ENCODE measurements at regions not wholly inside any gene's neighbourhood (a gene's known extent, or its start where the extent isn't known, plus 50 kb on each side); places are given as distances from the start of the nearest gene placed in this dataset.

DNA sequence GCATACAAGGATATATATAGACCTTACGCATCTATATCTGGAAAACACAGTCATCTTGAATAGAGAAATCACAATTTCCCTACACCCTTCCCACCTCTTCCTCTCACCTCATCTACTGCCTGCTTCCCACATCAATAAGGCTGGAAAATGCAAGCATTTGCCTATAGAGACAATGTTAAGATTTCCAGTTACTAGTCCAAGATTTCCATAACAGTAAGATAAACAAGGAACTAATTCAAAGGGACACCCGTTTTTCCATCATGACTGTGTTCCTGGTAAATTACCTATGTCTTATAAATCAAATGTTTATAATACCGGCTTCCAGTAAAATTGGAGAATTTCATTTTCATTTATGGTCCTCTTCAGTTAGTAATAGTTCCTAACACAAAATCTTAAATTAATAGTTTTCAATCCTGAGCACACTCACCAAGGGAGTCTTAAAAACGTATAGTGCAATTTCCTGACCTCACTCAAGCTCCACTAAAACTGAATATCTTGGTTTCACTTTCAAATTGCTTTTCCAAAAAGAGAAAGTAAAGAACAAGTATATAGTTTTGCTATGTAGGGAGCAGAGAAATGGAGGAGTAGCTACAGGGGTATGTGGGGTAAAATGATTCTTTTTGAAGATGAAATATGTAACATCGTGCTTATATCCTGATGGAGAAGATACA, 398.7 kb downstream of the PLPP3 start:
- no peak for DNase-seq
- no peak for ATAC-seq (replicated peaks in 1 of 2)
- Mint-ChIP-seq H3K27me3 (ENCODE audit: low read depth) (no peaks in the 10 kb centered on the region), H3K36me3 (ENCODE audit: insufficient read depth in 2 of 2) (no peaks in the 10 kb centered on the region), H3K4me3 (no peak overlapping the region), H3K9me3 (no peaks in the 10 kb centered on the region), H3K27ac (no peak overlapping the region), H3K4me1 (ENCODE audit: low read depth) (no peaks in the 10 kb centered on the region)

GRCh38 chr1:56179543-56179942, 399.8 kb downstream of the PLPP3 start:
- no peaks in the 10 kb centered on the region for H3K27me3 Mint-ChIP-seq (ENCODE audit: low read depth)
- no peaks in the 10 kb centered on the region for H3K36me3 Mint-ChIP-seq (ENCODE audit: insufficient read depth in 2 of 2)
- H3K4me1 Mint-ChIP-seq (ENCODE audit: low read depth): no peaks in the 10 kb centered on the region
- H3K27ac Mint-ChIP-seq: no peak overlapping the region
- no peak overlapping the region for H3K4me3 Mint-ChIP-seq
- no peak for ATAC-seq (replicated peaks in 1 of 2)
- H3K9me3 Mint-ChIP-seq: no peaks in the 10 kb centered on the region
- DNase-seq: no peak

DNA sequence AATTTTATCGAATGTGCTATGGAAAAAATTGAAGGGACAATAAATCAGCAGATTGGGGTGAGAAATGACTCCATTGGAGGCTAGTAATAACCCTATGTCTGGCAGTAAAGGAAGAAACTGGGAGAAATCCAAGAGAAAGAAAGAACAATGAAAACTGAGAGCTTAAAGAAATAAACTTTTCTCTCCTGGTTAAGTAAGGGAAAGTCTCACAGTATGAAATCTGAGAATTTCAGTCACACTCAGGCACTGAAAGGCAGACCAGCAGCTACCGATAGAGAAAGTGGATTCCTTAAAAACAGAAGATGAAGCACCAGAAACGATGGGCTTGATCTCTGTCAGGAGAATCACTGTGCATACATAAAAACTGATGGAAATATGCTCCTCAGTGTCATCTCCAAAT, 404.2 kb downstream of the PLPP3 start:
- no peak overlapping the region for H3K27ac Mint-ChIP-seq
- ATAC-seq (replicated peaks in 1 of 2) (no peak), DNase-seq (no peak)
- H3K4me1 Mint-ChIP-seq (ENCODE audit: low read depth): no peaks in the 10 kb centered on the region
- peaks cover 0 to 2% of the 10 kb centered on the region in 2 donors for H3K9me3 Mint-ChIP-seq
- no peak overlapping the region for H3K4me3 Mint-ChIP-seq
- H3K27me3 Mint-ChIP-seq (ENCODE audit: low read depth): no peaks in the 10 kb centered on the region
- no peaks in the 10 kb centered on the region for H3K36me3 Mint-ChIP-seq (ENCODE audit: insufficient read depth in 2 of 2)

DNA sequence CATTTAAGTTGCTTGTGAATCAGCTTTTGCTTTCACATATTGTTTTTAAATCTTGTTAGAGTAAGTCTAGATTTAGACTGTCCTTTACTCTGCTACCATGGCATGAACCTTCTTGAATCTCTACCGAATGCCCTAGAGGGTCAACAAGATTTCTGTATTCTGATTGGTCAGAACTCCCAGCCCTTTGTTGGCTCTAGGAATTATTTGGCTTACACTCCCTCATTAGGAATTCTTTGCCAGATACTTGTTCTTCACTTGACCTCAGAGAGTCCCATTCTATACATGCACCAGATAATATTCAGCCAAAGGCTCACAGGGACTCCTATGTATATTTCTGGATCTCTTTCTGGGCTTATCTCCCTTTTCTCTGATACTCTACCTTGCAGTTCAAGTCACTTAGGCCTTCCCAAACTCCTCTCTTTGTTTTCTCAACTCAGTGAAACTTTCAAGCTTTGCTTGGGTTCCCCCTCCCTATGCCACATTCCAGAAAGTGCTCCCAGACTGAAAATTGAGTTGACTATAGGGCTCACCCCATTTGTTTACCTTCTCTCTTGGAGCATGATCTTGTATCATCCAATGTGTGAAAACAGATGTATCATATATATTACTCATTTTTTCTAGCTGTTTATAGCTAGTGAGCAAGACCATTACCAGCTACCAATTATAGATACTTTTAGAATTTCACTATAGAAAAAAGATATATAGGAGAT, 405.0 kb downstream of the PLPP3 start:
- Mint-ChIP-seq H3K4me1 (ENCODE audit: low read depth) (no peaks in the 10 kb centered on the region), H3K36me3 (ENCODE audit: insufficient read depth in 2 of 2) (no peaks in the 10 kb centered on the region), H3K9me3 (peaks cover 0 to 2% of the 10 kb centered on the region in 2 donors), H3K27ac (no peak overlapping the region), H3K27me3 (ENCODE audit: low read depth) (no peaks in the 10 kb centered on the region), H3K4me3 (no peak overlapping the region)
- DNase-seq (no peak), ATAC-seq (replicated peaks in 1 of 2) (no peak)

- H3K36me3 Mint-ChIP-seq (ENCODE audit: insufficient read depth in 2 of 2): no peaks in the 10 kb centered on the region
- H3K27me3 Mint-ChIP-seq (ENCODE audit: low read depth): no peaks in the 10 kb centered on the region
- H3K4me3 Mint-ChIP-seq: no peak overlapping the region
- DNase-seq (no peak), ATAC-seq (replicated peaks in 1 of 2) (no peak)
- no peaks in the 10 kb centered on the region for H3K4me1 Mint-ChIP-seq (ENCODE audit: low read depth)
- H3K9me3 Mint-ChIP-seq: peaks cover 0 to 2% of the 10 kb centered on the region in 2 donors
- no peak overlapping the region for H3K27ac Mint-ChIP-seq
These were observed 405.6 kb downstream of the PLPP3 start for GRCh38 chr1:56173736-56174135.

DNA sequence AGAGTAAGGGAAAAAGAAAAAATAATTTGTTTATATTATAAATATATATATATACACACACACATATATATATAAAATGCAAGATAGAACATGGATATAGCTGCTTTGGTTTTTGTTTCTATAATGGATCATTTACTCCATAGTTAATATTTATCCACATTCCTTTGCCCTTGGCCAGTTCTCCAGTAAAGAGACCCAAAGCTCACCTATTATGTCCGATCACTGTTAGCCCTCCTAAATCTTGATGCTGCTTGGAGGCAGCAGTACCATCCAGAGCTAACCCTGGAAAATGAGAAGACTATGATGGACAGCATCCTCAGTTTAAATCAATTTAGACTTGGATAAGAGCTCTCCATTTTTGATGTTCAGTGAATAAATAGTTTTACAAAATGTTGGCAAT, 407.7 kb downstream of the PLPP3 start:
- no peak for ATAC-seq (replicated peaks in 1 of 2)
- Mint-ChIP-seq H3K27ac (no peak overlapping the region), H3K4me3 (no peak overlapping the region), H3K9me3 (peaks cover 4 to 5% of the 10 kb centered on the region in 2 donors), H3K27me3 (ENCODE audit: low read depth) (no peaks in the 10 kb centered on the region), H3K36me3 (ENCODE audit: insufficient read depth in 2 of 2) (no peaks in the 10 kb centered on the region), H3K4me1 (ENCODE audit: low read depth) (no peaks in the 10 kb centered on the region)
- no peak for DNase-seq

DNA sequence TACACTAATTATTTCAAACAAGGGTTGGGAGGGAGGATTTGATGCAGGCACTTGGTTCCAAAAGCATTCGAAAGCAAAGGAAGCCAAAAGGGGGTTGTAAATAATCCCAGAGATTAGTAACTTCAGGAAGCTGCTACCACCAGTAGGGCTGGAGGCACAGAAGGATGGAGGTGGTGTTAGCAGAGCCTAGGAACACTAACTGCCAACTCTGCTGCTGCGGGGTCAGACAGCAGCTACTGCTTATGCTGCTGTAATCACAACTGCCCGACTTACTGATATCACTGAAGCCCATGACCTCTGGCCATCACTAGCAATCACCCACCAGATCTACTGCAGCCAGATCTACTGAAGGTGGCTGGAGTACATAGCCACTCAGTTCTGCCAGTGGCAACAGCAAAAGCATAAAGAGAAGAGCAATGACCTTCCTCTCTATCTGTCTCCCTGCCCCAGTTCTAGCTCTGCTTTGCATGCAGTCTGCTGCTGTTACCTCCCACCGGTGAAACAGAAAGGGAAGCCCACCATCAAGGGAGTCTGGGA, 408.5 kb downstream of the PLPP3 start:
- Mint-ChIP-seq H3K27ac (no peak overlapping the region), H3K27me3 (ENCODE audit: low read depth) (no peaks in the 10 kb centered on the region), H3K4me1 (ENCODE audit: low read depth) (no peaks in the 10 kb centered on the region), H3K4me3 (no peak overlapping the region), H3K36me3 (ENCODE audit: insufficient read depth in 2 of 2) (no peaks in the 10 kb centered on the region), H3K9me3 (peaks cover 7 to 8% of the 10 kb centered on the region in 2 donors)
- DNase-seq: no peak
- ATAC-seq (replicated peaks in 1 of 2): no peak

DNA sequence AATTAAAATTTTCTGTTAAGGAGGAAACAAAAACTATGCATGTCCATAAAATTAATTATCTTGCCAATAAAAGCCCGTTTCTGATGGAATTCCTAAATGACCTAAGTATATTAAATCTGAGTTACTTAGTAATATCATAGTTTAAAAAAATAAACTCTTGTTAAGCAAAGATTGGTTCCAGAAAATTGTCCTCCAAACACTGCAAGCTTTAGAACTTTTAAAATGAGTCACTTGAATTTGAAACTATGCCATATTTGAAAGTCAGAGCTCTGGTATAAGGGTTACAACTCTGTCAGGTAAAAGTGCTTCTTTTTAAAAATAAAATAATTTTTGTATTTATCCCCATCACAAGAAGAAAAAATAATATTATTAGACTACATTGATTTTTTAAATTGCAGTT, 409.5 kb downstream of the PLPP3 start:
- no peaks in the 10 kb centered on the region for H3K4me1 Mint-ChIP-seq (ENCODE audit: low read depth)
- no peak for ATAC-seq (replicated peaks in 1 of 2)
- DNase-seq: no peak
- no peaks in the 10 kb centered on the region for H3K27me3 Mint-ChIP-seq (ENCODE audit: low read depth)
- H3K9me3 Mint-ChIP-seq: peaks cover 10 to 12% of the 10 kb centered on the region in 2 donors
- H3K36me3 Mint-ChIP-seq (ENCODE audit: insufficient read depth in 2 of 2): no peaks in the 10 kb centered on the region
- H3K27ac Mint-ChIP-seq: no peak overlapping the region
- no peak overlapping the region for H3K4me3 Mint-ChIP-seq

GRCh38 chr1:56168176-56168575, 411.2 kb downstream of the PLPP3 start:
- no peaks in the 10 kb centered on the region for H3K4me1 Mint-ChIP-seq (ENCODE audit: low read depth)
- ATAC-seq (replicated peaks in 1 of 2) (no peak), DNase-seq (no peak)
- H3K27ac Mint-ChIP-seq: no peak overlapping the region
- no peaks in the 10 kb centered on the region for H3K27me3 Mint-ChIP-seq (ENCODE audit: low read depth)
- H3K36me3 Mint-ChIP-seq (ENCODE audit: insufficient read depth in 2 of 2): no peaks in the 10 kb centered on the region
- no peak overlapping the region for H3K4me3 Mint-ChIP-seq
- H3K9me3 Mint-ChIP-seq: peaks cover 10% of the 10 kb centered on the region in 2 donors

- H3K27me3 Mint-ChIP-seq (ENCODE audit: low read depth): no peaks in the 10 kb centered on the region
- no peaks in the 10 kb centered on the region for H3K36me3 Mint-ChIP-seq (ENCODE audit: insufficient read depth in 2 of 2)
- H3K4me1 Mint-ChIP-seq (ENCODE audit: low read depth): no peaks in the 10 kb centered on the region
- no peak overlapping the region for H3K27ac Mint-ChIP-seq
- no peak overlapping the region for H3K4me3 Mint-ChIP-seq
- peaks cover 10% of the 10 kb centered on the region in 2 donors for H3K9me3 Mint-ChIP-seq
- ATAC-seq (replicated peaks in 1 of 2) (no peak), DNase-seq (no peak)
These were observed 411.8 kb downstream of the PLPP3 start for GRCh38 chr1:56167596-56167995.

DNA sequence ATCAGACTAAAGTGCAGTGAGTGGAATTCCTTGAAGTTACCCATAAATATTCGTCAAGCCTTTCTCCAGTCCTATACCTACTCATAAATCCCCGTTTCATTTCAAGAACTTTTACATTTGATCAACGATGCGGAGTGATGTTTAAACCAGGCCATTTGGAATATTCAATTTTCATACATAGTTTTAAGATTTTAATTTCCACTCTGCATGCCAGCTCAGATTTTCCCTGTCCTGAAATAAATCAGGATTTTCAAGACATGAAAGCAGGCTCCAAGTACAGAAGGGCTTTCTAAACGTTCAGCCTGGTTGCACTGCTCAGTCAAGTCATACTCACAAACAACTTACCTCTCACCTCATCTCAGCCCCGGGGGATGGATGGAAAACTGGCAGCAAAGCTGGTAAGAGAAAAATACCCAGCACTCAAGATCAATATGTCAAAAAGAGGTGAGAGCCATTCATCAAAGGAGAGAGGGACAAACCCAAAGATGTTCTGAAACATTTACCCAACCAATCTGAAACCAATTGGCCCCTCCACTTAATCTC, 418.5 kb downstream of the PLPP3 start:
- ATAC-seq (replicated peaks in 1 of 2) (no peak), DNase-seq (no peak)
- peaks cover 4% of the 10 kb centered on the region in 2 donors for H3K9me3 Mint-ChIP-seq
- H3K4me3 Mint-ChIP-seq: no peak overlapping the region
- no peaks in the 10 kb centered on the region for H3K4me1 Mint-ChIP-seq (ENCODE audit: low read depth)
- H3K27me3 Mint-ChIP-seq (ENCODE audit: low read depth): no peaks in the 10 kb centered on the region
- H3K27ac Mint-ChIP-seq: no peak overlapping the region
- no peaks in the 10 kb centered on the region for H3K36me3 Mint-ChIP-seq (ENCODE audit: insufficient read depth in 2 of 2)

GRCh38 chr1:56156971-56157876, 422.1 kb downstream of the PLPP3 start:
- ATAC-seq (replicated peaks in 1 of 2): no peak
- Mint-ChIP-seq H3K9me3 (peaks cover 0 to 2% of the 10 kb centered on the region in 2 donors), H3K4me1 (ENCODE audit: low read depth) (no peaks in the 10 kb centered on the region), H3K27me3 (ENCODE audit: low read depth) (no peaks in the 10 kb centered on the region), H3K27ac (no peak overlapping the region), H3K36me3 (ENCODE audit: insufficient read depth in 2 of 2) (no peaks in the 10 kb centered on the region), H3K4me3 (no peak overlapping the region)
- no peak for DNase-seq

DNA sequence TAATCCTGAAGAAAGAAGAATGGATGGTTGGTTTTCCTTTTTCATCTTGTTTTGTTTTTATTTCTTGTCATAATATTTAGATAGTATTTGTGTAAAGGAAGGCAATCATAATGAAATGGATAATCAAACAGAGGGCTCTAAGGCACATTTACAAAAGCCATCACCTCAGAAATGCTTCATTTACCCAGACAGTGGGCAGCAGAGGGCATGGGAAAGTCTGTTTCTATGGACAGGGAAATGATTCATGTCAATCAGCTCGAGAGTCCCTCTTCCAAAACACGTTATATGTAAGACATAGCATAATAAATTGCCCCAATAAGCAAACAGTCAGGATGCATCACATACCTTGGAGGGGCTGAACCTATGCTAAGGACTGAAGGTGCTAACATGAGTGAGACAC, 426.1 kb downstream of the PLPP3 start:
- Mint-ChIP-seq H3K4me3 (no peak overlapping the region), H3K27me3 (ENCODE audit: low read depth) (no peaks in the 10 kb centered on the region), H3K27ac (no peak overlapping the region), H3K4me1 (ENCODE audit: low read depth) (no peaks in the 10 kb centered on the region), H3K9me3 (no peaks in the 10 kb centered on the region), H3K36me3 (ENCODE audit: insufficient read depth in 2 of 2) (no peaks in the 10 kb centered on the region)
- ATAC-seq (replicated peaks in 1 of 2): no peak
- DNase-seq: no peak

All from activated T-cell treated with anti-CD3 and anti-CD28 coated beads, Interleukin-2, amount 50 U/mL, for 72 hours (primary cell).